HG02970 (cell line): ENCODE measurements at regions not wholly inside any gene's neighbourhood (a gene's known extent, or its start where the extent isn't known, plus 50 kb on each side); places are given as distances from the start of the nearest gene placed in this dataset.

ENCODE experiments used
- ATAC-seq: cut with Tn5 transposase; IDR thresholded peaks from one replicate; pipeline ENCODE4 v1.9.1; 2021; ENCODE audit warnings: mild to moderate bottlenecking, moderate library complexity, moderate number of reproducible peaks; ENCODE audit not compliant: unreplicated experiment, low FRiP score

GRCh38 chr5:174159327-174160114, 114.0 kb downstream of the NSG2 start:
- no peak for ATAC-seq

- no peak for ATAC-seq
Measured at GRCh38 chr5:174165406-174165805, 119.9 kb downstream of the NSG2 start.

GRCh38 chr5:174166231-174167079, 120.9 kb downstream of the NSG2 start:
- ATAC-seq, result no peak

GRCh38 chr5:174167080-174167910, 121.8 kb downstream of the NSG2 start:
- ATAC-seq, result no peak

- no peak for ATAC-seq
Measured at GRCh38 chr5:174172152-174172551, 126.6 kb downstream of the NSG2 start.

GRCh38 chr5:174172566-174172965, 127.1 kb downstream of the NSG2 start:
- no peak for ATAC-seq

GRCh38 chr5:174173766-174174165, 128.3 kb downstream of the NSG2 start:
- no peak for ATAC-seq

- ATAC-seq, result no peak
Measured at GRCh38 chr5:174175716-174176268, 130.3 kb downstream of the NSG2 start.

- ATAC-seq, result no peak
Measured at GRCh38 chr5:174176511-174176910, 131.0 kb downstream of the NSG2 start.

- no peak for ATAC-seq
Measured at GRCh38 chr5:174177531-174177930, 132.0 kb downstream of the NSG2 start.

- ATAC-seq, result no peak
Measured at GRCh38 chr5:174177976-174178605, 132.6 kb downstream of the NSG2 start.

GRCh38 chr5:174180639-174181038, 135.1 kb downstream of the NSG2 start:
- no peak for ATAC-seq

- ATAC-seq, result no peak
Measured at GRCh38 chr5:174182111-174182510, 136.6 kb downstream of the NSG2 start.

- no peak for ATAC-seq
Measured at GRCh38 chr5:174183701-174184100, 138.2 kb downstream of the NSG2 start.

- ATAC-seq, result no peak
Measured at GRCh38 chr5:174185506-174185905, 140.0 kb downstream of the NSG2 start.

GRCh38 chr5:174186096-174186695, 140.7 kb downstream of the NSG2 start:
- no peak for ATAC-seq

GRCh38 chr5:174187001-174187400, 141.5 kb downstream of the NSG2 start:
- no peak for ATAC-seq

GRCh38 chr5:174187481-174187880, 142.0 kb downstream of the NSG2 start:
- ATAC-seq, result no peak

- ATAC-seq, result no peak
Measured at GRCh38 chr5:174188295-174188694, 142.8 kb downstream of the NSG2 start.
